SH-SY5Y (cell line): ENCODE measurements at regions not wholly inside any gene's neighbourhood (a gene's known extent, or its start where the extent isn't known, plus 50 kb on each side); places are given as distances from the start of the nearest gene placed in this dataset.

ENCODE experiments used
- GATA2 ChIP-seq: IDR thresholded peaks from 2 replicates; pipeline ENCODE4 v1.6.1; 2011; ENCODE audit warnings: mild to moderate bottlenecking, low read depth, low read length
- GATA3 ChIP-seq: IDR thresholded peaks from 2 replicates; pipeline ENCODE4 v1.6.1; 2011; ENCODE audit warnings: low read depth, mild to moderate bottlenecking, low read length, moderate library complexity

- TF ChIP-seq GATA2 = no peak
- TF ChIP-seq GATA3 = no peak
Measured at GRCh38 chr4:57318703-57319102, 208.5 kb upstream of the IGFBP7 start.
